NCI-H524 treated with DMSO at 0.1 percent for 48 hours (cell line): ENCODE measurements at regions not wholly inside any gene's neighbourhood (a gene's known extent, or its start where the extent isn't known, plus 50 kb on each side); places are given as distances from the start of the nearest gene placed in this dataset.
"Not testable (repeated sequence)": the region's sequence is repeated elsewhere in the genome, so short reads cannot be mapped to it uniquely, and the experiment has no call there.

Source experiments
- DNase-seq: peaks from one replicate; lab custom pipeline; 2025; lab: John Stamatoyannopoulos, UW

- DNase-seq: peak; percentile 32
These were observed 116.6 kb upstream of the RBBP8 start for GRCh38 chr18:22816266-22817176.

- DNase-seq: no peak
These were observed 115.3 kb upstream of the RBBP8 start for GRCh38 chr18:22817844-22818243.

- DNase-seq: no peak
These were observed 111.1 kb upstream of the RBBP8 start for GRCh38 chr18:22822024-22822423.

- no peak for DNase-seq
These were observed 110.2 kb upstream of the RBBP8 start for GRCh38 chr18:22822841-22823508.

GRCh38 chr18:22826726-22827125, 106.4 kb upstream of the RBBP8 start:
- no peak for DNase-seq

GRCh38 chr18:22827216-22827615, 105.9 kb upstream of the RBBP8 start:
- no peak for DNase-seq

GRCh38 chr18:22827741-22828140, 105.4 kb upstream of the RBBP8 start:
- no peak for DNase-seq

GRCh38 chr18:22828171-22828570, 105.0 kb upstream of the RBBP8 start:
- DNase-seq: no peak

GRCh38 chr18:22828583-22828982, 104.5 kb upstream of the RBBP8 start:
- not testable (repeated sequence) for DNase-seq

GRCh38 chr18:22829781-22830180, 103.3 kb upstream of the RBBP8 start:
- no peak for DNase-seq

GRCh38 chr18:22830511-22830910, 102.6 kb upstream of the RBBP8 start:
- DNase-seq: no peak

GRCh38 chr18:22831441-22831904, 101.7 kb upstream of the RBBP8 start:
- no peak for DNase-seq

- no peak for DNase-seq
These were observed 96.2 kb upstream of the RBBP8 start for GRCh38 chr18:22836932-22837331.

GRCh38 chr18:22838221-22838620, 94.9 kb upstream of the RBBP8 start:
- no peak for DNase-seq

- no peak for DNase-seq
These were observed 94.4 kb upstream of the RBBP8 start for GRCh38 chr18:22838639-22839277.

- DNase-seq: no peak
These were observed 93.7 kb upstream of the RBBP8 start for GRCh38 chr18:22839340-22839821.

GRCh38 chr18:22840606-22841144, 92.5 kb upstream of the RBBP8 start:
- peak; percentile 9 for DNase-seq

GRCh38 chr18:22841840-22842239, 91.3 kb upstream of the RBBP8 start:
- DNase-seq: no peak

- no peak for DNase-seq
These were observed 88.9 kb upstream of the RBBP8 start for GRCh38 chr18:22844190-22844589.

GRCh38 chr18:22844628-22845027, 88.5 kb upstream of the RBBP8 start:
- DNase-seq: no peak

GRCh38 chr18:22846088-22846683, 86.9 kb upstream of the RBBP8 start:
- DNase-seq: peak; percentile 30

- DNase-seq: no peak
These were observed 86.4 kb upstream of the RBBP8 start for GRCh38 chr18:22846697-22847096.
